AG04450 (cell line): ENCODE measurements at regions not wholly inside any gene's neighbourhood (a gene's known extent, or its start where the extent isn't known, plus 50 kb on each side); places are given as distances from the start of the nearest gene placed in this dataset.
A peak's percentile ranks its signal among the peaks of the same experiment; 100 is the strongest.
"Not testable (repeated sequence)": the region's sequence is repeated elsewhere in the genome, so short reads cannot be mapped to it uniquely, and the experiment has no call there.

Experiments used
- CTCF ChIA-PET: fragments of 300-600, 350-600 bp; formaldehyde crosslinking; extraction: SDS; loops from one replicate; lab custom pipeline; 2022; ENCODE audit warnings: antibody characterized with exemption, inconsistent platforms; lab: Charles Lee
- POLR2A ChIA-PET: fragments of 350-600 bp; formaldehyde crosslinking; extraction: SDS; loops from one replicate; lab custom pipeline; 2021; ENCODE audit warnings: antibody characterized with exemption, inconsistent platforms; lab: Yijun Ruan, JAX
- DNase-seq: peaks from one replicate; pipeline ENCODE4 v3.0.0-alpha.2; 2011; ENCODE audit warnings: low read depth, low spot score
- H3K27ac ChIP-seq: one replicate; pipeline ENCODE4 v1.5.1; 2012; ENCODE audit warnings: low read depth, low read length, control low read depth
- H3K27me3 ChIP-seq: one replicate; pipeline ENCODE4 v1.6.0; 2012; ENCODE audit warnings: low read length; ENCODE audit not compliant: control insufficient read depth, insufficient read depth
- H3K4me3 ChIP-seq: 2 replicates; pipeline ENCODE4 v1.5.1; 2011; ENCODE audit warnings: mild to moderate bottlenecking, low read depth, low read length, control low read depth
- H3K9me3 ChIP-seq: 2 replicates; pipeline ENCODE4 v1.5.1; 2012; ENCODE audit warnings: low read length; ENCODE audit not compliant: control insufficient read depth, insufficient read depth
- TF ChIP-seq, protein P1 (sequence below): IDR thresholded peaks from 2 replicates; pipeline ENCODE4 v1.5.1; 2011; ENCODE audit warnings: low read depth, low read length, control low read depth, inconsistent platforms

- H3K9me3 ChIP-seq, H3K27me3 ChIP-seq, H3K4me3 ChIP-seq, POLR2A ChIA-PET, CTCF ChIA-PET, DNase-seq, H3K27ac ChIP-seq: not testable (repeated sequence)
- TF ChIP-seq, protein P1, sequence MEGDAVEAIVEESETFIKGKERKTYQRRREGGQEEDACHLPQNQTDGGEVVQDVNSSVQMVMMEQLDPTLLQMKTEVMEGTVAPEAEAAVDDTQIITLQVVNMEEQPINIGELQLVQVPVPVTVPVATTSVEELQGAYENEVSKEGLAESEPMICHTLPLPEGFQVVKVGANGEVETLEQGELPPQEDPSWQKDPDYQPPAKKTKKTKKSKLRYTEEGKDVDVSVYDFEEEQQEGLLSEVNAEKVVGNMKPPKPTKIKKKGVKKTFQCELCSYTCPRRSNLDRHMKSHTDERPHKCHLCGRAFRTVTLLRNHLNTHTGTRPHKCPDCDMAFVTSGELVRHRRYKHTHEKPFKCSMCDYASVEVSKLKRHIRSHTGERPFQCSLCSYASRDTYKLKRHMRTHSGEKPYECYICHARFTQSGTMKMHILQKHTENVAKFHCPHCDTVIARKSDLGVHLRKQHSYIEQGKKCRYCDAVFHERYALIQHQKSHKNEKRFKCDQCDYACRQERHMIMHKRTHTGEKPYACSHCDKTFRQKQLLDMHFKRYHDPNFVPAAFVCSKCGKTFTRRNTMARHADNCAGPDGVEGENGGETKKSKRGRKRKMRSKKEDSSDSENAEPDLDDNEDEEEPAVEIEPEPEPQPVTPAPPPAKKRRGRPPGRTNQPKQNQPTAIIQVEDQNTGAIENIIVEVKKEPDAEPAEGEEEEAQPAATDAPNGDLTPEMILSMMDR, result 0 out of 2 replicates have a peak, but pooled peaks have one; percentile 25
These were observed 163.9 kb upstream of the TGIF2LX start for GRCh38 chrX:89757767-89758166.

DNA sequence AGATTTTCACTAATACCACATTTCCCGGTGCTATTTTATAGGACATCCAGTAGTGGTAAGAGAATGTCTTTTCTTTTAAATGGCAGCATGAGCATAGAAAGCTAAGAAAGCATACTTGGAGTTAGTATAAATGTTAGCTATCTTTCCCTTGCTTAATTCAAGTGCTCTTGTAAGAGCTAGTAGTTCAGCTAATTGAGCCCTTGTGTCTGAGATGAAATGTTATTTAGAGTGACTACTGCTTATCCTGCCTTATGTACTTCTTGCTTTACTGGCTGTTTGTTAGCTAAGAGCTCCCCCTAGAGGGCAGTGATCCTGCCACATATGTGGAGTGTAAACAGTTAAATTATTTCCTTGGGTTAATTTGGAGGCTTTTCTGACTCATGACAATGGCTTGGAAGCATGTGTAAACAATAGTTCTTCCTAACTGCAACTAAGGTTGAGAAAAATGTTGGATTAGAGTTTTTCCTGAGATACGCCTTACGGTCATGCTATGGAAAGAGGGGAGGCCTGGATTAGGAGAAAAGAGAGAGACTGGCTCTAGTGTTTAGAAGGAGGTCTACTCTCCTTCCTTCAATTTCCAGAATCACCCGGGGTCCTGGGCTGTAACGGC lies 162.5 kb upstream of the TGIF2LX start:
- H3K9me3 ChIP-seq, DNase-seq, H3K4me3 ChIP-seq, CTCF ChIA-PET, H3K27ac ChIP-seq, POLR2A ChIA-PET, H3K27me3 ChIP-seq: not testable (repeated sequence)

DNA sequence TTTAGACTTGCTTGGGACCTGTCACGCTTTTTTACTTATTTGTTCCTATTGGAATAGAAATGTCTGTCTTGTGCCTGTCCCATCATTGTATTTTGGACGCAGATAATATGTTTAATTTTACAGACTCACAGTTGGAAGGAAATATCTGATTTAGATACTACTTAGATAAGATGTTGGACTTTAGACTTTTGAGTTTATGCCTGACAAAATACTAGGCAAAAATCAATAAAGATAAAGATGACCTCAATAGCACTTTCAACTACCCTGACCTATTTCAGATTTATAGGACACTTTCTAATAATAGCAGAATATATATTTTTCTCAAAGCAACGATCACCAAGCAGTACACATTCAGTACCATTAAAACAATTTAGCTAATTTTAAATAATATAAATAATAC lies 150.1 kb upstream of the TGIF2LX start:
- H3K4me3 ChIP-seq, DNase-seq, POLR2A ChIA-PET, H3K27me3 ChIP-seq, H3K9me3 ChIP-seq, H3K27ac ChIP-seq, CTCF ChIA-PET: not testable (repeated sequence)

DNA sequence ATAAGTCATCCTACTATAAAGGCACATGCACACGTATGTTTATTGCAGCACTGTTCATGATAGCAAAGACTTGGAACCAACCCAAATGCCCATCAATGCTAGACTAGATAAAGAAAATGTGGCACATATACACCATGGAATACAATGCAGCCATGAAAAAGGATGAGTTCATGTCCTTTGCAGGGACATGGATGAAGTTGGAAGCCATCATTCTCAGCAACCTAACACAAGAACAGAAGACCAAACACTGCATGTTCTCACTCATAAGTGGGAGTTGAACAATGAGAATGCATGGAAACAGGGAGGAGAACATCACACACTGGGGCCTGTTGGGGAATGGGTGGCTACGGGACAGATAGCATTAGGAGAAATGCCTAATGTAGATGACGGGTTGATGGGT lies 110.3 kb upstream of the TGIF2LX start:
- DNase-seq, H3K4me3 ChIP-seq, H3K9me3 ChIP-seq, H3K27me3 ChIP-seq, POLR2A ChIA-PET, CTCF ChIA-PET, H3K27ac ChIP-seq: not testable (repeated sequence)

- DNase-seq, H3K9me3 ChIP-seq, H3K4me3 ChIP-seq, H3K27me3 ChIP-seq, POLR2A ChIA-PET, CTCF ChIA-PET, H3K27ac ChIP-seq: not testable (repeated sequence)
These were observed 82.0 kb upstream of the TGIF2LX start for GRCh38 chrX:89839723-89840122.

DNA sequence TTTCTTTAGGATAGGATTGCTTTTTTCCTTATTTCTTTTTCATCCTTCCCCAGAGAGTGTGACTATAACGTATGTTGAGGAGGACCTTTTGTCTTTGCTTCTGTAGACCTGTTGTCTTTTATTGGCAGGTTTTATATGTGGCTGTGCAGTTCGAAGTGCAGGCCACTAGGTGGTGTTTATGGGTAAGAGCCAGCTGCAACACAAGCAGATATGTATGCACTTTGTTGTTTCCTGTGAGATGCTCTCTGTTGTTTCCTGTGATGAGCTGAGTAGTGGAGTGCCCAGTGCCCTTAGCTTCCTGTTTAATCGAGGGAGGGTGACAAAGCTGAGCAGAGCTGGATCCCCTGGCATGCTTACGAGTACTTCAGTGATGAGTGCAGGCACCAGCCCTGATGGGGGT lies 50.0 kb upstream of the TGIF2LX start:
- DNase-seq, H3K27me3 ChIP-seq, H3K27ac ChIP-seq, POLR2A ChIA-PET, H3K4me3 ChIP-seq, H3K9me3 ChIP-seq, CTCF ChIA-PET: not testable (repeated sequence)
